ENCODE measurements at regions not wholly inside any gene's neighbourhood (a gene's known extent, or its start where the extent isn't known, plus 50 kb on each side); places are given as distances from the start of the nearest gene placed in this dataset.

DNA sequence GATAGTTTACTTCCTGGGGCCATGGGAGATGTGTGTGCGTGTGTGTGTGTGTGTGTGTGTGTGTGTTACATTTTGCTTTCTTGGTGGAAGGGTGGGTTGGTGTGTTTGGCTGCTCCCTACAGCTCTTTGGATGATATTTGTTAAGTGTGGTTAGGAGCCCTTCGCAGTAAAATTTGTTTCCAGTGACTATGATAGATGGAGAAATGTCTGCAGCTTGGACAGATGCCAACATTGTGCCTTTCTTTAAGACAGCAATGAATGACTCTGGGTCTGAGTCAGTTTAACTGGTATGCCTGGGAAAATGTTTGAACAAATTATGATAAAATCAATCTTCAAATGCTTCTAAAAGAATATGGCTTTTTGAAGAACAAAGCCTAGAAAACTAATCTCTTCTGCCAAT lies 102.7 kb upstream of the TRPC6 start:
- H3K4me2 ChIP-seq (ENCODE audit: insufficient read depth in 1 of 2, low read depth in 2 of 2, low read length in 2 of 2): no peak overlapping the region
- no peak for FAIRE-seq
- no peak for TF ChIP-seq SIX5 (IDR thresholded peaks at IDR 0.05; ENCODE audit: low read depth, low read length)
- TF ChIP-seq, protein P1, sequence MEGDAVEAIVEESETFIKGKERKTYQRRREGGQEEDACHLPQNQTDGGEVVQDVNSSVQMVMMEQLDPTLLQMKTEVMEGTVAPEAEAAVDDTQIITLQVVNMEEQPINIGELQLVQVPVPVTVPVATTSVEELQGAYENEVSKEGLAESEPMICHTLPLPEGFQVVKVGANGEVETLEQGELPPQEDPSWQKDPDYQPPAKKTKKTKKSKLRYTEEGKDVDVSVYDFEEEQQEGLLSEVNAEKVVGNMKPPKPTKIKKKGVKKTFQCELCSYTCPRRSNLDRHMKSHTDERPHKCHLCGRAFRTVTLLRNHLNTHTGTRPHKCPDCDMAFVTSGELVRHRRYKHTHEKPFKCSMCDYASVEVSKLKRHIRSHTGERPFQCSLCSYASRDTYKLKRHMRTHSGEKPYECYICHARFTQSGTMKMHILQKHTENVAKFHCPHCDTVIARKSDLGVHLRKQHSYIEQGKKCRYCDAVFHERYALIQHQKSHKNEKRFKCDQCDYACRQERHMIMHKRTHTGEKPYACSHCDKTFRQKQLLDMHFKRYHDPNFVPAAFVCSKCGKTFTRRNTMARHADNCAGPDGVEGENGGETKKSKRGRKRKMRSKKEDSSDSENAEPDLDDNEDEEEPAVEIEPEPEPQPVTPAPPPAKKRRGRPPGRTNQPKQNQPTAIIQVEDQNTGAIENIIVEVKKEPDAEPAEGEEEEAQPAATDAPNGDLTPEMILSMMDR (IDR thresholded peaks at IDR 0.05; ENCODE audit: control extremely low read depth in 1 of 3, insufficient read depth in 1 of 3, low read depth in 1 of 3, low read length in 3 of 3): no peak
- no peak for TF ChIP-seq TAF7 (optimal IDR thresholded peaks at IDR 0.05; ENCODE audit: borderline replicate concordance, low read depth, low read length)
- TF ChIP-seq POLR2A (IDR thresholded peaks at IDR 0.05; ENCODE audit: control extremely low read depth in 1 of 2, low read depth in 2 of 2, low read length in 2 of 2): no peak
- TF ChIP-seq, protein P2, sequence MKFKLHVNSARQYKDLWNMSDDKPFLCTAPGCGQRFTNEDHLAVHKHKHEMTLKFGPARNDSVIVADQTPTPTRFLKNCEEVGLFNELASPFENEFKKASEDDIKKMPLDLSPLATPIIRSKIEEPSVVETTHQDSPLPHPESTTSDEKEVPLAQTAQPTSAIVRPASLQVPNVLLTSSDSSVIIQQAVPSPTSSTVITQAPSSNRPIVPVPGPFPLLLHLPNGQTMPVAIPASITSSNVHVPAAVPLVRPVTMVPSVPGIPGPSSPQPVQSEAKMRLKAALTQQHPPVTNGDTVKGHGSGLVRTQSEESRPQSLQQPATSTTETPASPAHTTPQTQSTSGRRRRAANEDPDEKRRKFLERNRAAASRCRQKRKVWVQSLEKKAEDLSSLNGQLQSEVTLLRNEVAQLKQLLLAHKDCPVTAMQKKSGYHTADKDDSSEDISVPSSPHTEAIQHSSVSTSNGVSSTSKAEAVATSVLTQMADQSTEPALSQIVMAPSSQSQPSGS (IDR thresholded peaks at IDR 0.05; ENCODE audit: low read length): no peak
- TF ChIP-seq RFX5 (IDR thresholded peaks at IDR 0.05; ENCODE audit: borderline replicate concordance, low read depth, low read length): no peak
- TF ChIP-seq SRF (IDR thresholded peaks at IDR 0.05; ENCODE audit: low read depth, low read length): no peak
- no peak for TF ChIP-seq TBP (IDR thresholded peaks at IDR 0.05; ENCODE audit: low read depth, low read length)
- TF ChIP-seq SP2 (IDR thresholded peaks at IDR 0.05; ENCODE audit: low read length): no peak
- no peak for TF ChIP-seq TEAD4 (IDR thresholded peaks at IDR 0.05; ENCODE audit: low read depth, low read length)
- no peak for TF ChIP-seq HDAC6 (IDR thresholded peaks at IDR 0.05; ENCODE audit: low read depth, low read length)
- TF ChIP-seq NANOG (IDR thresholded peaks at IDR 0.05; ENCODE audit: insufficient read depth, low read depth, low read length, poor library complexity, severe bottlenecking): no peak

More for the DNA sequence above, 102.7 kb upstream of the TRPC6 start:
- Histone ChIP-seq H2AFZ (ENCODE audit: low read length) (no peak overlapping the region), H3K79me2 (ENCODE audit: control insufficient read depth in 1 of 2, insufficient read depth in 2 of 2, low read length in 2 of 2) (no peaks in the 10 kb centered on the region), H2BK12ac (ENCODE audit: low read depth, low read length) (no peak overlapping the region), H3K79me1 (ENCODE audit: low read depth, low read length) (no peaks in the 10 kb centered on the region), H3K18ac (ENCODE audit: extremely low read depth, low read length) (no peak overlapping the region), H3K23me2 (ENCODE audit: low read depth, low read length) (no peaks in the 10 kb centered on the region), H3K4ac (replicated peaks; ENCODE audit: insufficient read length, low read depth, low read length) (no peak overlapping the region), H4K8ac (ENCODE audit: extremely low read depth, insufficient read depth, low read length) (no peak overlapping the region), H4K91ac (replicated peaks; ENCODE audit: insufficient read length, low read length) (no peak overlapping the region), H2AK5ac (ENCODE audit: low read depth, low read length) (no peak overlapping the region), H4K5ac (ENCODE audit: insufficient read length, low read depth, low read length) (no peak overlapping the region), H3K4me1 (replicated peaks in 1 of 4; ENCODE audit: control insufficient read depth in 3 of 4, insufficient read depth in 4 of 4, low read length in 3 of 4) (no peaks in the 10 kb centered on the region), H3K14ac (ENCODE audit: insufficient read length) (no peak overlapping the region), H3K27ac (ENCODE audit: low read depth, low read length) (no peak overlapping the region), H2BK15ac (ENCODE audit: low read length) (no peak overlapping the region), H2BK5ac (ENCODE audit: low read depth, low read length) (no peak overlapping the region), H3K9me3 (ENCODE audit: insufficient read depth in 2 of 2, low read depth in 1 of 2, low read length in 1 of 2) (peaks cover 8 to 11% of the 10 kb centered on the region in 2 experiments), H3K56ac (replicated peaks; ENCODE audit: insufficient read length, low read depth, low read length) (no peak overlapping the region), H3K36me3 (ENCODE audit: control insufficient read depth in 2 of 4, insufficient read depth in 4 of 4, low read length in 3 of 4) (no peaks in the 10 kb centered on the region), H4K20me1 (replicated peaks in 1 of 2; ENCODE audit: control insufficient read depth in 1 of 2, insufficient read depth in 2 of 2, low read length in 2 of 2) (no peaks in the 10 kb centered on the region), H3K23ac (ENCODE audit: insufficient read length) (no peak overlapping the region), H3K4me3 (ENCODE audit: extremely low read depth in 1 of 4, insufficient read depth in 2 of 4, low read depth in 3 of 4, low read length in 4 of 4) (no peak overlapping the region), H2BK120ac (replicated peaks; ENCODE audit: low read depth, low read length) (no peak overlapping the region), H2BK20ac (ENCODE audit: low read length) (no peak overlapping the region), H3K9ac (replicated peaks in 1 of 4; ENCODE audit: extremely low read depth in 1 of 4, low read depth in 3 of 4, low read length in 3 of 4) (no peak overlapping the region), H3K27me3 (replicated peaks in 1 of 4; ENCODE audit: control insufficient read depth in 3 of 4, extremely low read depth in 1 of 4, insufficient read depth in 3 of 4, low read length in 3 of 4) (no peaks in the 10 kb centered on the region)
- WGBS, 2 experiments (ENCODE audit: extremely low coverage in 1 of 2, insufficient coverage in 1 of 2, insufficient read length in 1 of 2, insufficient replicate concordance in 2 of 2, low coverage in 1 of 2, low lambda C conversion rate in 2 of 2, missing lambda C conversion rate in 1 of 2): 63% methylated on average over 2 of the region's 2 CpGs; no CpG with 5 or more reads in 1 of the 2 experiments
- CTCF ChIA-PET (ENCODE audit: partially characterized antibody): no interaction called here
- no peak for DNase-seq (ENCODE audit: low read depth in 1 of 2, low spot score in 2 of 2)
- POLR2A ChIA-PET (ENCODE audit: partially characterized antibody): no interaction called here
